Activated CD8-positive, alpha-beta memory T cell treated with anti-CD3 and anti-CD28 coated beads, Interleukin-2, amount 10 ng/mL, durations not matched to agents 7 days and 5 days (primary cell): ENCODE measurements at regions not wholly inside any gene's neighbourhood (a gene's known extent, or its start where the extent isn't known, plus 50 kb on each side); places are given as distances from the start of the nearest gene placed in this dataset.
"Not testable (repeated sequence)": the region's sequence is repeated elsewhere in the genome, so short reads cannot be mapped to it uniquely, and the experiment has no call there.

Source experiments
- ATAC-seq: fragments of 150-1000 bp; cut with Tn5 transposase; one replicate; pipeline ENCODE4 v1.10.0; 2021; ENCODE audit warnings: moderate library complexity
- CTCF ChIA-PET: fragments of 350-600 bp; sonication (Branson Sonifier 250); formaldehyde crosslinking; loops from one replicate; lab custom pipeline; 2021; ENCODE audit warnings: antibody characterized with exemption; lab: Charles Lee
- DNase-seq: peaks from one replicate; pipeline ENCODE4 v3.0.0-alpha.2; 2020
- H3K27ac Mint-ChIP-seq: one replicate; pipeline ENCODE4 v1.8.0; 2021; ENCODE audit warnings: mild to moderate bottlenecking, mixed read lengths
- H3K27me3 Mint-ChIP-seq: one replicate; pipeline ENCODE4 v1.8.0; 2021; ENCODE audit warnings: mixed read lengths
- H3K36me3 Mint-ChIP-seq: one replicate; pipeline ENCODE4 v1.8.0; 2021; ENCODE audit warnings: mild to moderate bottlenecking, mixed read lengths
- H3K4me1 Mint-ChIP-seq: one replicate; pipeline ENCODE4 v1.8.0; 2021; ENCODE audit warnings: mixed read lengths
- H3K4me3 Mint-ChIP-seq: one replicate; pipeline ENCODE4 v1.8.0; 2021; ENCODE audit warnings: mild to moderate bottlenecking, moderate library complexity, mixed read lengths
- H3K9me3 Mint-ChIP-seq: one replicate; pipeline ENCODE4 v1.8.0; 2022; ENCODE audit warnings: low read depth, mixed read lengths

GRCh38 chr13:23020246-23020843 lies 160.4 kb upstream of the SGCG start:
- Mint-ChIP-seq H3K36me3 (no peaks in the 10 kb centered on the region), H3K27me3 (peaks cover 5% of the 10 kb centered on the region), H3K9me3 (no peaks in the 10 kb centered on the region), H3K4me3 (no peak overlapping the region), H3K27ac (no peak overlapping the region), H3K4me1 (no peaks in the 10 kb centered on the region)
- CTCF ChIA-PET, result interaction anchor here (0.6 to 0.9 kb wide), 2 partner anchors 12 to 379 kb away, joined by 3 to 4 read pairs; no protein-coding TSS in a partner anchor
- peak; percentile 51 for ATAC-seq
- DNase-seq, result peak; percentile 45

- no peak overlapping the region for H3K27ac Mint-ChIP-seq
- H3K36me3 Mint-ChIP-seq, result no peaks in the 10 kb centered on the region
- H3K9me3 Mint-ChIP-seq, result no peaks in the 10 kb centered on the region
- CTCF ChIA-PET, result no interaction called here
- DNase-seq (no peak), ATAC-seq (no peak)
- H3K27me3 Mint-ChIP-seq, result peaks cover 5% of the 10 kb centered on the region
- H3K4me3 Mint-ChIP-seq, result no peak overlapping the region
- H3K4me1 Mint-ChIP-seq, result peaks cover 2% of the 10 kb centered on the region
Measured at GRCh38 chr13:23021906-23022305, 158.9 kb upstream of the SGCG start.

DNA sequence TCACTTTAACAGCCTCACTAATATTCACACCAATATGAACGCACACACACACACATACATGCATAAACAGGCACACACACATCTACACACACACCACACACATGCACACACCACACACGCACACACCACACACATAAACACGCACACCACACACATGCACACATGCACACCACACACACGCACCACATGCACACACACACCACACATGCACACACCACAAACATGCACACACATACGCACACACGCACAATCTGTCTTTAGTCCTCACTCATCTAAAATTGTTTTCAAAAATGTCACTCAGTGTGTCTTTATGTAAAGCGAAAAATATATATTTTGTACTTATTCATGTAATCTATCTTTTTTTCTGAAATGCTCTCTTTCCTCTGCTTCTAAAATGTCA lies 158.1 kb upstream of the SGCG start:
- Mint-ChIP-seq H3K36me3 (no peaks in the 10 kb centered on the region), H3K4me1 (peaks cover 2% of the 10 kb centered on the region), H3K27me3 (peaks cover 5% of the 10 kb centered on the region), H3K9me3 (no peaks in the 10 kb centered on the region), H3K4me3 (no peak overlapping the region), H3K27ac (no peak overlapping the region)
- CTCF ChIA-PET, result no interaction called here
- ATAC-seq, result no peak
- DNase-seq, result no peak

GRCh38 chr13:23025864-23026608 lies 154.7 kb upstream of the SGCG start:
- Mint-ChIP-seq H3K9me3 (no peaks in the 10 kb centered on the region), H3K36me3 (no peaks in the 10 kb centered on the region), H3K4me1 (peaks cover 2% of the 10 kb centered on the region), H3K27me3 (peaks cover 5% of the 10 kb centered on the region), H3K4me3 (no peak overlapping the region), H3K27ac (no peak overlapping the region)
- CTCF ChIA-PET, result interaction anchor here (1.0 kb wide), 1 partner anchor 16 kb away, joined by 3 read pairs; no protein-coding TSS in a partner anchor
- DNase-seq (no peak), ATAC-seq (no peak)

DNA sequence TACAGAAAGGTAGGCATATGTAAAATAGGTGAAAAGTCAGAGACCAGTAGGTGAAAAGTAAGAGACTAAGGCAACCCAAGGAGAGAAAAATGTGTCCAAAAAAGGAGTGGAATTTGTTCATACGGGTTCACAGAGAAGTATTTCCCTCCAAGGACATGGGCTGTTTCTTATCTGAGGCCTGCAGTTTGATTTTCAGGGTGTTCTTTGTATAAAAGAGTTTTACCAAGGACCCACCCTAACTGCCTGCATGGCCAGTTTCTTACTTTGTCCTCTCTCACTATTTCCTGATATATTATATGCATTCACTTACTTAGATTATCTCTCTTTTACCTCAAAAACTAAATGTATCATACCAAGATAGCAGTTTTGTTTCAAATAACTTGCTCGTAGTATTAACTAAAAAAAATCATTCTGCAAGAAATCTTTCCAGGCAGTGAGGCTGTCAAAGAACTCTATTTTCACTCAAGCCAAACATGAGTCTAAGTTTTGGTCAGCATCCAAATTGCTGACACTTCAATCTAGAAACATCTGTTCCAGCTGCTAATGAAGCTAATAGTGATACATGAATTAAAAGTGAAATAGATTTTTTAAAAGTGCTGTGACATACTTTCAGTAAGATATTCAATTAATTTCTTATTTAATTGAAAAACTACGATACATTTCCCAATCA lies 141.4 kb upstream of the SGCG start:
- no peak overlapping the region for H3K27ac Mint-ChIP-seq

DNA sequence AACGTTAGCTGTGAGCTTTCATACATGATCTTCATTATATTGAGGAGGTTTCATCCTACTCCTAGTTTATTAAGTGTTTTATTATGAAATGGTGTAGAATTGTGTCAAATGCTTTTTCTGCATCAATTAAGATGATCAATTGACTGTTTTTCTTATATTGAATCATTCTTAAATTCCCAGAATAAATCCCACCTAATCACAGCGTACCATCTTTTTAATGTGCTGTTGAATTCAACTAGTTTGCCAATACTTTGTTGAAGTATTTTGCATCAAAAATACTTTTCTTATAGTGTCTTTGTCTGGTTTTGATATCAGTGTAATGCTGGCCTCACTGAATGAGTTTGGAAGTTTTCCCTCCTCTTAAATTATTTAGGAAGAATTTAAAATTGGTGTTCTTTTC lies 138.6 kb upstream of the SGCG start:
- CTCF ChIA-PET, result no interaction called here
- DNase-seq, result no peak
- Mint-ChIP-seq H3K36me3 (no peaks in the 10 kb centered on the region), H3K9me3 (no peaks in the 10 kb centered on the region), H3K4me1 (no peaks in the 10 kb centered on the region), H3K4me3 (no peak overlapping the region), H3K27me3 (peaks cover 2% of the 10 kb centered on the region), H3K27ac (no peak overlapping the region)
- ATAC-seq, result no peak

More for the DNA sequence above, 141.4 kb upstream of the SGCG start:
- Mint-ChIP-seq H3K4me1 (no peaks in the 10 kb centered on the region), H3K4me3 (no peak overlapping the region), H3K36me3 (no peaks in the 10 kb centered on the region), H3K27me3 (peaks cover 5% of the 10 kb centered on the region), H3K9me3 (no peaks in the 10 kb centered on the region)
- no peak for DNase-seq
- CTCF ChIA-PET, result no interaction called here
- no peak for ATAC-seq

- DNase-seq, result no peak
- no peaks in the 10 kb centered on the region for H3K27me3 Mint-ChIP-seq
- H3K4me3 Mint-ChIP-seq, result no peak overlapping the region
- no peaks in the 10 kb centered on the region for H3K9me3 Mint-ChIP-seq
- H3K27ac Mint-ChIP-seq, result no peak overlapping the region
- H3K4me1 Mint-ChIP-seq, result no peaks in the 10 kb centered on the region
- no peak for ATAC-seq
- CTCF ChIA-PET, result no interaction called here
- no peaks in the 10 kb centered on the region for H3K36me3 Mint-ChIP-seq
Measured at GRCh38 chr13:23044906-23045305, 135.9 kb upstream of the SGCG start.

DNA sequence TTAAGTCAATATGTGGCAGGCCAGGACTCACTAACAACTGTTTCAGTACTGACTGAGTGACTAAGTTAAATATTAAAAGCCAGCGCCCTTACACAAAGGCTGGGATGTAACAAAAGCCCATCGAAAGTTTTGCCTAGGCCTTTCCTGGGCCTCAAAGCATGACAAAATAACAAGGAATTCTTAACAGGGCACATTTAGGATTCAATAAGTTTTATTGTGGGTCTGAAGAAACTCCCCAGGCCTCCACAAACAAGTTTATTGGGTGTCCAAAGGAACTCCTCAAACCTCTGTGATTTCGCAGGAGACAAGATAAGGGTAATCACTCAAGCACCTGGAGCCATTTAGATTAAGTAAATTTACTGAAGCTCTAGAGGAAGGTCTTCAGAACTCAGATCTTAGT lies 130.7 kb upstream of the SGCG start:
- no peaks in the 10 kb centered on the region for H3K9me3 Mint-ChIP-seq
- no peak overlapping the region for H3K27ac Mint-ChIP-seq
- CTCF ChIA-PET, result no interaction called here
- DNase-seq (no peak), ATAC-seq (no peak)
- H3K27me3 Mint-ChIP-seq, result no peaks in the 10 kb centered on the region
- H3K4me3 Mint-ChIP-seq, result no peak overlapping the region
- no peaks in the 10 kb centered on the region for H3K4me1 Mint-ChIP-seq
- H3K36me3 Mint-ChIP-seq, result no peaks in the 10 kb centered on the region

DNA sequence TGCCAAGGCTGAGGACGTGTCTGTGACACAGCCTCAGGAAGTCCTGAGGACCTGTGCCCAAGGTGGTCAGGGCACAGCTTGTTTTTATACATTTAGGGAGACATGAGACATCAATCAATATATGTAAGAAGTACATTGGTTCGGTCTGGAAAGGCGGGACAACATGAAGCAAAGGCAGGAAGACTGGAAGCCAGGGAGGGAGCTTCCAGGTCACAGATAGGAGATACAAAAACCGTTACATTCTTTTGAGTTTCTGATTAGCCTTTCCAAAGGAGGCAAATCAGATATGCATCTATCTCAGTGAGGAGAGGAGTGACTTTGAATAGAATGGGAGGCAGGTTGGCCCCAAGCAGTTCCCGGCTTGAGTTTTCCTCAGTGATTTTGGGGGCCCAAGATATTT lies 127.1 kb upstream of the SGCG start:
- H3K27ac Mint-ChIP-seq, H3K4me3 Mint-ChIP-seq, H3K27me3 Mint-ChIP-seq, H3K36me3 Mint-ChIP-seq, H3K4me1 Mint-ChIP-seq, ATAC-seq, H3K9me3 Mint-ChIP-seq, CTCF ChIA-PET, DNase-seq: not testable (repeated sequence)

DNA sequence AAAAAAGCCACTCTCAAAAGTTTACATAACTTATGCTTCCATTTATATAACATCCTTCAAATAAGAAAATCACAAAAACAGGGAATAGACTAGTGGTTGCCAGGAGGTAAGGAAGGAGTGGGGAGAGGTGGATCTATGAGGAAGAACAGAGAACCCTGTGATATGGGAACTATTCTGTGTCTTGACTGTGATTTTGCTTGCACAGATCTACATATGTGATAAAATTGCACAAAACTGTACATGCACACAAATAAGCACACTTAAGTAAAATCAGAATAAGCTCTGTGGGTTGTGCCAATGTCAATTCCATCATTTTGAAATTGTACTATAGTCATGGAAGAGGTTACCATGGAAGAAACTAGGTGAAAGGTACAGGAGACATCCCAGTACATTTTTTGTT lies 121.6 kb upstream of the SGCG start:
- ATAC-seq (peak; percentile 12), DNase-seq (no peak)
- no peaks in the 10 kb centered on the region for H3K9me3 Mint-ChIP-seq
- CTCF ChIA-PET, result no interaction called here
- no peaks in the 10 kb centered on the region for H3K4me1 Mint-ChIP-seq
- H3K4me3 Mint-ChIP-seq, result no peak overlapping the region
- no peaks in the 10 kb centered on the region for H3K27me3 Mint-ChIP-seq
- no peak overlapping the region for H3K27ac Mint-ChIP-seq
- no peaks in the 10 kb centered on the region for H3K36me3 Mint-ChIP-seq

DNA sequence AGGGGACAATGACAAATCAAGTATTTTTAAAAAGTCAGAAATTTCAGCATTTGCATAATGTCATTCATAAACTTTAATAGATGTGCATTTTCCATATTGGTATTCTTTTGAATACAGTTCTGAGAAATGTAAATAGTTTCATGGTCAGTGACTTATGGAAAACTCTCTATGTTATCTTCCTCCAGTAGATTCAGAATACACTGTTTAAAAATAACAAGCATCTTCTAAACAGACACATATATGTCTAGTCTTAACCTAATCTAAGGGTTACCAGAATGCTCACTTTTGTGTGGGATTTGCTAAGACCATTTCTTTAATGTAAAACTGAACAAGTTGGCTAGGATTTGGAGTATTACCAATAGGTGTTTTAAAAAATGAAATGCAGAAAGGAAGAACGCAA lies 119.8 kb upstream of the SGCG start:
- H3K27ac Mint-ChIP-seq, result no peak overlapping the region
- no peak overlapping the region for H3K4me3 Mint-ChIP-seq
- no peaks in the 10 kb centered on the region for H3K4me1 Mint-ChIP-seq
- H3K36me3 Mint-ChIP-seq, result no peaks in the 10 kb centered on the region
- ATAC-seq (peak; percentile 23), DNase-seq (no peak)
- no peaks in the 10 kb centered on the region for H3K27me3 Mint-ChIP-seq
- H3K9me3 Mint-ChIP-seq, result no peaks in the 10 kb centered on the region
- CTCF ChIA-PET, result no interaction called here

DNA sequence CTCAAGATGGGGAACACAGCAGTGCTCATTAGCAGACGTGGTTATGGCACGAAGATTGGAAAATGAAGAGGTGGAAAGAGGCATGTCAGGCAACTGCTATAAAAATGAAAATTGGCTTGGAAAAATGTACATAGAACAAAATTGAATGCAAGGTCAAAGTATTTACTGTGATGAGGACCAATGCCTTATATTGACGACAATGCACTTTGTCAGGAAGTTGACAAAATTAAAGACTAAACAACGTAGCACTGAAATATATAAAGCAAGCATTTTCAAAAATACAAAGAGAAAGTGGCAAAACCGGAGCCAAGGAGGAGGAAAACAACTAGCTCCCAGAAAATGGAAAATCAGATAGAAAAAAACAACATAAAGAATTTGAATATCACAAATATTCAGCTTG lies 113.7 kb upstream of the SGCG start:
- Mint-ChIP-seq H3K36me3 (no peaks in the 10 kb centered on the region), H3K4me1 (no peaks in the 10 kb centered on the region), H3K27me3 (no peaks in the 10 kb centered on the region), H3K4me3 (no peak overlapping the region), H3K9me3 (no peaks in the 10 kb centered on the region), H3K27ac (no peak overlapping the region)
- DNase-seq (no peak), ATAC-seq (no peak)
- CTCF ChIA-PET, result no interaction called here

GRCh38 chr13:23069566-23069965 lies 111.2 kb upstream of the SGCG start:
- Mint-ChIP-seq H3K4me1 (no peaks in the 10 kb centered on the region), H3K36me3 (no peaks in the 10 kb centered on the region), H3K4me3 (no peak overlapping the region), H3K27me3 (peaks cover 3% of the 10 kb centered on the region), H3K27ac (no peak overlapping the region), H3K9me3 (no peaks in the 10 kb centered on the region)
- ATAC-seq (no peak), DNase-seq (no peak)
- CTCF ChIA-PET, result no interaction called here
